HG03432 (cell line): ENCODE measurements at regions not wholly inside any gene's neighbourhood (a gene's known extent, or its start where the extent isn't known, plus 50 kb on each side); places are given as distances from the start of the nearest gene placed in this dataset.

Experiments used
- ATAC-seq: cut with Tn5 transposase; IDR thresholded peaks from one replicate; pipeline ENCODE4 v1.9.1; 2021; ENCODE audit warnings: mild to moderate bottlenecking, moderate library complexity; ENCODE audit not compliant: unreplicated experiment

- no peak for ATAC-seq
Observed at GRCh38 chr7:120201290-120201689, 71.7 kb upstream of the KCND2 start.

- no peak for ATAC-seq
Observed at GRCh38 chr7:120205101-120205500, 67.9 kb upstream of the KCND2 start.

DNA sequence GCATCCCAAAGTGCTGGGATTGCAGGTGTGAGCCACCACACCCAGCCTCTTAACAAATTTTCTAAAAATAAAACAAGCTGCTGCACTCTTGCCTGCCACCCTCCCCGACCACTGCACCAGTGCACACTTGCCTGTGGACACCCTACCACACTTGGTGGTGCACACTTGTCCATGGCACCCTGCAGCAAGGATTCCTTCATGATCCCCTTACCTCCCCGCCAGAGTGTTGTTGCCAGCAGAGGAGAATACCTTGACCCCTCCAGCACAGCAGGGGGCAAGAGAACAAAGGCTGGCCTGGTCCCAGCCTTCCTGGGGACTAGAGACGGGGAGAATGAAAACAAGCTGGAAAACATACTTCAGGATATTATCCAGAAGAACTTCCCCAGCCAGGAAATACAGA is 65.9 kb upstream of the KCND2 start:
- ATAC-seq: no peak

DNA sequence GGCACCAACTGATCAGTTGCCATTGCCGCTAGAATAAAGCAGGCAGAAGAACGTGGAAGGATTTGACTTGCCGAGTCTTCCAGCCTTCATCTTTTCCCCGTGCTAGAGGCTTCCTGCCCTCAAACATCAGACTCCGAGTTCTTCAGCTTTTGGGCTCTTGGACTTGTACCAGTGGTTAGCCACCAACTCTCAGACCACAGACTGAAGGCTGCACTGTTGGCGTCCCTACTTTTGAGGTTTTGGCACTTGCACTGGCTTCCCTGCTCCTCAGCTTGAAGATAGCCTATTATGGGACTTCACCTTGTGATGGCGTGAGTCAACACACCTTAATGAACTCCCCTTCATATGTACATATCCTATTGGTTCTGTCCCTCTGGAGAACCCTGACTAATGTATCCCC is 57.3 kb upstream of the KCND2 start:
- no peak for ATAC-seq

DNA sequence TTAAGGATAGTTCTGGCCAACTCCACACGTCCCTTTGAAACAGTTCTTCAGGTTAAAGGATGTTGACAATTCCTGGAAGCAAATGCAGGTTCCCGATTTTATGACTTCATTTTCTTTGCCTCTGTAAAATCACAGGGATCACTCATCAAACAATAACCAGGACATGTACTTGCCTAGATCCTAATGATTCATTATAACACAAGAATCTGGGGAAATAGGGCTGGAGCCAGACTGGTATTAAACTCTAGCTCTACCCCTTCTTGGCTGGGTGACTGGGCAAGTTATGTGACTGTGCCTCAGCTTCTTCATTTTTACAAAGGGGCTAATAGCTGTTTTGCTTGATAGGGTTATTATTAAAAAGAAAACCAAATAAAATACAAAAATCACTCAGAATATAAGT is 56.0 kb upstream of the KCND2 start:
- no peak for ATAC-seq

GRCh38 chr7:120218712-120219111 is 54.3 kb upstream of the KCND2 start:
- no peak for ATAC-seq

- no peak for ATAC-seq
Observed at GRCh38 chr7:120221666-120222065, 51.3 kb upstream of the KCND2 start.
